Embryonic facial prominence (tissue), 1 donor: ENCODE measurements at regions not wholly inside any gene's neighbourhood (a gene's known extent, or its start where the extent isn't known, plus 50 kb on each side); places are given as distances from the start of the nearest gene placed in this dataset.
"Not testable (repeated sequence)": the region's sequence is repeated elsewhere in the genome, so short reads cannot be mapped to it uniquely, and the experiment has no call there.

Source experiments
- DNase-seq: peaks from one replicate; pipeline ENCODE4 v3.0.0-alpha.2; 2016; ENCODE audit errors: extremely low spot score

- no peak for DNase-seq
Observed at GRCh38 chr17:79560527-79560926, 50.3 kb downstream of the RBFOX3 start.

- DNase-seq = no peak
Observed at GRCh38 chr17:79559111-79559887, 51.6 kb downstream of the RBFOX3 start.

- no peak for DNase-seq
Observed at GRCh38 chr17:79558091-79558900, 52.6 kb downstream of the RBFOX3 start.

GRCh38 chr17:79557276-79558090, 53.4 kb downstream of the RBFOX3 start:
- DNase-seq = no peak

- no peak for DNase-seq
Observed at GRCh38 chr17:79556271-79556670, 54.6 kb downstream of the RBFOX3 start.

GRCh38 chr17:79555543-79555942, 55.3 kb downstream of the RBFOX3 start:
- no peak for DNase-seq

- not testable (repeated sequence) for DNase-seq
Observed at GRCh38 chr17:79554346-79554745, 56.5 kb downstream of the RBFOX3 start.

GRCh38 chr17:79552824-79553223, 58.0 kb downstream of the RBFOX3 start:
- no peak for DNase-seq

- no peak for DNase-seq
Observed at GRCh38 chr17:79552405-79552804, 58.4 kb downstream of the RBFOX3 start.

GRCh38 chr17:79549141-79549915, 61.5 kb downstream of the RBFOX3 start:
- no peak for DNase-seq

- no peak for DNase-seq
Observed at GRCh38 chr17:79548116-79548515, 62.7 kb downstream of the RBFOX3 start.

GRCh38 chr17:79547586-79547985, 63.3 kb downstream of the RBFOX3 start:
- DNase-seq = no peak

GRCh38 chr17:79547171-79547570, 63.7 kb downstream of the RBFOX3 start:
- not testable (repeated sequence) for DNase-seq

GRCh38 chr17:79546386-79546785, 64.5 kb downstream of the RBFOX3 start:
- no peak for DNase-seq

- no peak for DNase-seq
Observed at GRCh38 chr17:79545251-79546005, 65.4 kb downstream of the RBFOX3 start.

GRCh38 chr17:79544142-79544914, 66.5 kb downstream of the RBFOX3 start:
- DNase-seq = no peak

GRCh38 chr17:79543531-79543930, 67.3 kb downstream of the RBFOX3 start:
- DNase-seq = no peak

- no peak for DNase-seq
Observed at GRCh38 chr17:79542718-79543117, 68.1 kb downstream of the RBFOX3 start.

- no peak for DNase-seq
Observed at GRCh38 chr17:79541056-79541850, 69.6 kb downstream of the RBFOX3 start.
